Mucosa of gallbladder (tissue), 1 donor: ENCODE measurements at regions not wholly inside any gene's neighbourhood (a gene's known extent, or its start where the extent isn't known, plus 50 kb on each side); places are given as distances from the start of the nearest gene placed in this dataset.

Source experiments
- DNase-seq: peaks from one replicate; pipeline ENCODE4 v3.0.0-alpha.2; 2020; ENCODE audit warnings: low spot score
- donor health status: DM: no; HTN: no; CAD: no.

- no peak for DNase-seq
Observed at GRCh38 chr12:116456330-116457082, 102.7 kb upstream of the MAP1LC3B2 start.

- no peak for DNase-seq
Observed at GRCh38 chr12:116458492-116458891, 100.7 kb upstream of the MAP1LC3B2 start.

GRCh38 chr12:116459011-116459875 is 99.9 kb upstream of the MAP1LC3B2 start:
- no peak for DNase-seq

- DNase-seq: no peak
Observed at GRCh38 chr12:116459916-116460663, 99.1 kb upstream of the MAP1LC3B2 start.

- no peak for DNase-seq
Observed at GRCh38 chr12:116461060-116461459, 98.1 kb upstream of the MAP1LC3B2 start.

- no peak for DNase-seq
Observed at GRCh38 chr12:116463366-116463765, 95.8 kb upstream of the MAP1LC3B2 start.

GRCh38 chr12:116465407-116465806 is 93.8 kb upstream of the MAP1LC3B2 start:
- no peak for DNase-seq

GRCh38 chr12:116465856-116466255 is 93.3 kb upstream of the MAP1LC3B2 start:
- no peak for DNase-seq

- no peak for DNase-seq
Observed at GRCh38 chr12:116466536-116466935, 92.6 kb upstream of the MAP1LC3B2 start.

- no peak for DNase-seq
Observed at GRCh38 chr12:116469344-116469743, 89.8 kb upstream of the MAP1LC3B2 start.

GRCh38 chr12:116471544-116471943 is 87.6 kb upstream of the MAP1LC3B2 start:
- DNase-seq: no peak

GRCh38 chr12:116472193-116472592 is 87.0 kb upstream of the MAP1LC3B2 start:
- DNase-seq: no peak

- no peak for DNase-seq
Observed at GRCh38 chr12:116473416-116473815, 85.8 kb upstream of the MAP1LC3B2 start.

GRCh38 chr12:116474331-116474730 is 84.8 kb upstream of the MAP1LC3B2 start:
- no peak for DNase-seq

- DNase-seq: no peak
Observed at GRCh38 chr12:116474899-116475298, 84.3 kb upstream of the MAP1LC3B2 start.

- no peak for DNase-seq
Observed at GRCh38 chr12:116476227-116476822, 82.9 kb upstream of the MAP1LC3B2 start.

- DNase-seq: no peak
Observed at GRCh38 chr12:116478243-116478773, 80.9 kb upstream of the MAP1LC3B2 start.

GRCh38 chr12:116480210-116480810 is 78.9 kb upstream of the MAP1LC3B2 start:
- DNase-seq: no peak

- no peak for DNase-seq
Observed at GRCh38 chr12:116481726-116482125, 77.5 kb upstream of the MAP1LC3B2 start.

- no peak for DNase-seq
Observed at GRCh38 chr12:116482179-116482578, 77.0 kb upstream of the MAP1LC3B2 start.

GRCh38 chr12:116482859-116483258 is 76.3 kb upstream of the MAP1LC3B2 start:
- DNase-seq: no peak
